HG02981 (cell line): ENCODE measurements at regions not wholly inside any gene's neighbourhood (a gene's known extent, or its start where the extent isn't known, plus 50 kb on each side); places are given as distances from the start of the nearest gene placed in this dataset.

ENCODE experiments used
- ATAC-seq: cut with Tn5 transposase; IDR thresholded peaks from one replicate; pipeline ENCODE4 v1.9.1; 2021; ENCODE audit warnings: mild to moderate bottlenecking, moderate library complexity; ENCODE audit not compliant: unreplicated experiment

- no peak for ATAC-seq
These were observed 508.3 kb upstream of the PKN2 start for GRCh38 chr1:88175631-88176226.

DNA sequence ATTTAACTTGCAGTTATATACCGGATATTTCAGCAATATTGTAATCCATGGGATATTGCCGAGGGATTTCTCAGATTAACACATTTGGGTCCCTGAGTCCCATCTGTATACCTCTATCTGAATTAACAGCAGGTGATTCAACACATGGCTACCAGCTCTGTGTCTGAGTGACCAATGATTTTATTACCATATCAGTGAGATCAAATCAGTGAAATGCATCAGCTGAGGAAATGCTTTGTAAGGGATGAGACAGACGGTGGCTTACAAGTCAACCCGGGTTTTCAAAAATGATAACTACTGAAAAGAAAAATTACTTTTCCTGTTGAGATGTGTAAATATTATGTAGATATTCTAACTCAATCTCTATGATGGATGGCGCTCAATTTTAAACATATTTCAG, 504.1 kb upstream of the PKN2 start:
- ATAC-seq, result no peak

DNA sequence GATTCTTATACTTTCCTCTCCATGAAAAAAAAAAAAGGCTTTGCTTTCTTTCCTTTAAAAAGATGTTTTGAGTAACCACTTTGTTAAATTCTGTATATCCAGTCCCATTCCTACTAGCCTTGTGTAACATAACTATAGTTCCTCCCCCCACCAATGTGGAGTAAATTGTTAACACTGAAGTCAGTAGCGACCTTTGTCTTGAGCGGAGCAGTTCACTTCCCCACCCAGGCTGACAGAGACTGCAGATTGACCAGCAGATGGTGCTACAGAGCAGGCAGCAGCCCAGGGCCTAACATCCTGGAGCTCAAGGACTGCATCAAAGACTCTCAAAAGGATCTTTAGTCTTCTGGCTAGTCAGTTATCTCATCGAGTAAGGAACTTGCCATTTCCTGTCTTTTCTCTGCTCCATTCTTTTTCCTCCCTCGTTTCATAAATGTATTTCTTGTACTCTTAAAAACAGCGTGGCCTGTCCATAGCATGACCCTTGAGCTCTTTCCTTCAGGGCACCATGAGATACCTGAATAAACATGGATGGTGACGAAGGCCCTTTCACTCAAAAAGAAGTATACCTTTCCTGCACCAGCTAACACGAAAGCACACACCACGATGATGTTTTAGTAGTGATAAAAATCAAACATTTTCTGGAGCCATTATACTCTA, 503.5 kb upstream of the PKN2 start:
- ATAC-seq, result peak; percentile 98

- ATAC-seq, result no peak
These were observed 497.2 kb upstream of the PKN2 start for GRCh38 chr1:88186911-88187310.

DNA sequence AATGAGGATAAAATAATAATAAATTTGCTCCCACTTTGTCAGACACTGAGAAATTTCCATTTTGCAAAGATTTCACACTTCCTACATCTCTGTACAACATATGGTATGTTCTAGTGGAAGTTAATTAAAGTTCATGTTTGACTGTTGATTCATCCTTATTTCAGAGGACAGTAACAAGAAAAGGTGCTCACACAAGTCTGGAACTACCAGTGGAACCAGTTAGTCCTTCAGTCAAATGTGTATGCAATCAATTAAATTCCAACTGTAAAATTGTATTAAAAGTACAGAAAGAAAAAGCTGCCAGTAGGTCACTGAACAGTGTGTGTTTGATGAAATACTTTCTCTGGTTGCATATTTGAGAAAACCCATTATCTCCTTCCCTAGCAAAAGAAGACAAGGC, 496.0 kb upstream of the PKN2 start:
- no peak for ATAC-seq

DNA sequence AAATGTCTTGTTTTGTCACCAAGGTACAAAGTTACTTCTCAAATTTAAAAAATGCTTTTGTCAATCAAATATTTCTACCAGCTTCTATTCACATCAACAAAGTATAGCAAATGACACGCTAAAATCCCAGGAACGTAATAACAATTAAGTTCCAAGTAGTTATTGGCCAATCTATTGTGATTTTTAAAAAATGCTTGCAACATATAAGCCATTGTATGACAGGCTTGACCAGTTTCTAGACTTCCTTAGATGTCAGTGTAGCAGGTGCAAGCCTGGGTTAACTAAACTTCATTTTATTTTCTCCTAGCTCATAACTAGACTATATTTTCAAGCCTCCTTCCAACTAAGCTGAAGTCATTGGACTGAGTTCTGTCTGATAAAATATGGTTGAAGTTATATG, 494.5 kb upstream of the PKN2 start:
- ATAC-seq, result no peak

DNA sequence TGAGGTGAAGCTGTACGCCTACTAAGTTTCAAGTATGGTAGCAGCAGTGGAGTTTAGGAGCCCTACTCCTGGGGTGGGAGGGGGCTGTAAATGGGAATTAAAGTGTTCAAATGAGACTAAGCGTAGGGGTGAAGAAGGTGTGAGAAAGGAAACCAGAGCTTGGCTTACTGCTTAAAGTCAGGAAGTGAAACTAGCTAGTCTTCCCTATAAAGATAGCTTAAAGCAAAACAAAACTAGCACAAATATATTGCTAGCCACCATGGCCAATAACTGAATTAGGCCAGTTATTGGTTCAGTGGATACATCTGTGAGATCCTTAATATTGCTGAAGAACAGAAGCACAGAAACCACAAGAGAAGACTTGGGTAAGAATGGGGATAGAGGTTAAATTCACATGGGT, 492.2 kb upstream of the PKN2 start:
- ATAC-seq, result peak; percentile 87

DNA sequence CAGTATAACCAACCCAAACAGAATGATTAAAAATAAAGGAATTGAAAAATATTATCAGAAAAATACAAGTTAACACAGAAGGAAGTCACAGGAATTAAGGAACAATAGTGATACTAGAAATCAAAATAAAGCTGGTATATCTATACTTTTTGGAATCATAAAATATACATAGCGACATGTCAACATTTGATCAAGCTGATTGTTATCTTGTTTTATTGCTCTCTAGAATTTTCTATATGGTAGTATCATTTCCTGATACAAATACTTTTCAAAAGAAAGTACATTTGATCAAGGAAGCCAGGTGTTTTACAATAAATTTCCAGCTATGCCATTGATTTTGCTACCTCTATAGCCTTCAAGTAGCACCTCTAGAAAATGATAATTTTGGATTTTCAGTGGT, 489.5 kb upstream of the PKN2 start:
- ATAC-seq, result no peak

GRCh38 chr1:88200545-88200944, 483.5 kb upstream of the PKN2 start:
- ATAC-seq, result no peak

DNA sequence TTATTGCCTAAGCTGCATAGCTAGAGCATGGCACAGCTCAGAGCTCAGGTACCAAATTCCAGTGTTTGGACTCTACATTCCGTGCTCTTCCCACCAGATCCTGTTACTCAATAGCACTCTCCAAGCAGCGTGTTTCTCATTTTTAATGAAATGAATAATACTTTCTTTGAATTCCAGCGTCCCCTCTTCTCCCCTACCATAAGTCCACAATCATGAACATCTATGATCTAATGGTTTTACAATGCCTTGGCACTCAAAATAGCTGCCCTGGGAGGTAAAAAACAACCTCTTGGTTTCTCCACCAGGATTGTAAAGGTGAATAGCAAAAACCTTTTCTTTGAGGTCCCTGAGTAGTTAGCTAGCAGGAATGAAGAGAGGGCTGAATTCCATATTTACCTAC, 480.0 kb upstream of the PKN2 start:
- ATAC-seq, result no peak

DNA sequence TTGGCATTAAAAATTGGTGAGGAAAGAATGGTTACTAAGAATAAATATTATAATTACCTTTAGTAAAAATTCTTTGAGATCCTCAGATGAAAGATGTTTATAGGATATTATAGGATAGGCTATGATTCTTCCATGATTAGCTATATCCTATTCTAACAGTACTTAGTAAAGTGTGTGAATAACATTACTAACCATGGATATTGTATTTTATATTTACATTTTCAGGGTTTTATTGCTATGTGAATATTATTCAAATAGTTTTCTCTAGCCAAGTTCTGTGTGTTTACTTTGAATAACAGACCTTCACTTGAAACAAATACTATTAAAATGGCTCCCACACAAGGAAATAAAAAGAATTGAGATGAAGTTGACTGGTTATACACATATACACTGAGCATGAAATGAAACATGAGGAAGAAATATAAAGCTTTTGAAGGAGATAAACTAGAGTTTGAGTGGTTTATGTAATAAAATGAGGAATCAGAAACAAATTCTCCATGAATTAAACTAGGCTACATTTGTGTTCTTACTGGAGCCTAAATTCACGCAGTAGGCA, 479.4 kb upstream of the PKN2 start:
- ATAC-seq, result no peak

DNA sequence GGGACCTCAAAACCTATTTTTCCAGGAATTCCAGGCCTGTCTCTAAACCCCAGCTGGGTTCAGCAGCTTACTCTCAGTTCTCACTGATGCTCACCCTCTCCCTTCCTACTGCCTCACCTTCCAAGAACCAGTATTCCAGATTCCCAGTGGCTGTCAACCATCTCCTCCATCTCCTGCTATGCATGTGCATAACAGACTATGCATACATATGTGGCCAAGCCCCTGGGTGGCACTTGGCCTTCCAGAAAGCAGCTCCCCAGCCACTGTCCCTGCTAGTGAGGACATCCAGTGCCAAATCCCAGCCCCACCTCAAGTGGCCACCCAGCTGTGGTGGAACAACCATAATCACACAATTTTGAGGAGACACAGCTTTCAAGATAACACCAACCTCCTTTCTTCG, 475.7 kb upstream of the PKN2 start:
- no peak for ATAC-seq

DNA sequence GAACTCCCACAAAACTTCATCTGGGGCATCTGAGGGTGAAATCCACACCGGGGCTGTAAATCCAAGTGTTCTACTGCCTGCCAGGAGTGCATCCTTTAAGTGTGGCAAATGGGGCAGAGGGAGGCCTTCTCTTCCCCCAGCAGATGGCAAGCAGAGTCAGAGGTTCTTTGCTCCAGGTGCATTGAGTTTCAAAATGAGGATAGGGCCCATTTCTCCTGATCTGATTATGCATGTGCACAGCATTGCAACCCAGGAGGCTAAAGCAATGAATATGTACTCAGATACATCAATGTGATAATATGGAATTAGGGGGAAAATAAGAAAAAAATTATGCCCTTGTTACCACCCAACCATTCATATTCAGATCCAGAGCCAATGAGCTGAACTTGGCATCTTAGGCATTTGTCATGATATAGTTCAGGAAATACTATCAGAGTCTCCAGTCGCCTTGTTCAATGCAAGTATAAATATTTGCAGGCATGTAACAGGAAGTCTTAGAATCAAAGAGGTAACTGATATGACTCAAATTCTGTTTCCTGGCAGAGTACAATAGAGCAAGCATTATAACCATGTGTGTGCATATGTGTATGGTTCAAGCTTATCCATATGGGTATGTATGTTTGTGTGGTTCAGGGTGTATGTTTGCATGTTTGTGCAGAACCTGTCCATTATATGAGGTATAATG, 473.8 kb upstream of the PKN2 start:
- no peak for ATAC-seq

GRCh38 chr1:88216441-88216840, 467.6 kb upstream of the PKN2 start:
- ATAC-seq, result no peak

GRCh38 chr1:88217386-88217785, 466.7 kb upstream of the PKN2 start:
- ATAC-seq, result no peak

GRCh38 chr1:88219521-88219920, 464.6 kb upstream of the PKN2 start:
- no peak for ATAC-seq

GRCh38 chr1:88221411-88221810, 462.7 kb upstream of the PKN2 start:
- ATAC-seq, result no peak

GRCh38 chr1:88224906-88225305, 459.2 kb upstream of the PKN2 start:
- ATAC-seq, result no peak

DNA sequence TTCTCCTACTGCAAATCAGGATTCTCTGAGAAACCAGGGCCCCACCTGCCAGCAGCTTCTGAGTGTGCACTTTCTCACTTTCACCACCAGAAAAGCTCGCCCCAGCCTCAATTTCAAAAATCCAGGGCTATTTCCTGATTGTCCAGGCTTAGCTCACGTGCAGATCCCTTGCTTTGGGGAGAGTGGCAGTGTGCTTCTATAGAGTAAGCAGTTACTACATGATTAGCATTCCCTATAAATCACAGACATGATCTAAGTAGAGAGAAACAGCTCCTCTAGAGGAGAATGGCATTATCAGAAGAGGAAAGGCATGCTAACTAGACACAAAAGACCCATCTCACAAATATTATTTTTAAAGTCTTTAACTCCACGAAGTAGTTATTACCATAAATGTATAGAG, 456.0 kb upstream of the PKN2 start:
- no peak for ATAC-seq

DNA sequence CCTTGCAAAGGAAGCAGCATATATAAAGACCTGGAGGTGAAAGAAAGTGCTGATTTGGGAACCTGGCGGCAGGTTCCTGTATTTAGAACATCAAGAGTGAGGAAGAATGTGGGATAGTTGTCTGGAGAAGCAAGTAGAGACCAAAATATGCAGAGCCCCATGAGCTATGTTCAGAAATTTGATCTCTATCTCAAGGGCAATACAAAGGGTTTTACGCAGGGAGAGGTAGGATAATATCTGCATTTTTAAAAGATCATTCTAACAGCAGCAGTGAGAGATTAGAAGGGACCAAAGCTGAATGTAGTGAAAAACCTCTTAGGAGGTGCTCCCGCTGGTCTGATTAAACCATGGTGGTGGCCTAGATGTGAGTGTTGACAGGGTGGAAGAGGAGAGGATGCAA, 453.9 kb upstream of the PKN2 start:
- ATAC-seq, result no peak

GRCh38 chr1:88237058-88237457, 447.0 kb upstream of the PKN2 start:
- ATAC-seq, result no peak

DNA sequence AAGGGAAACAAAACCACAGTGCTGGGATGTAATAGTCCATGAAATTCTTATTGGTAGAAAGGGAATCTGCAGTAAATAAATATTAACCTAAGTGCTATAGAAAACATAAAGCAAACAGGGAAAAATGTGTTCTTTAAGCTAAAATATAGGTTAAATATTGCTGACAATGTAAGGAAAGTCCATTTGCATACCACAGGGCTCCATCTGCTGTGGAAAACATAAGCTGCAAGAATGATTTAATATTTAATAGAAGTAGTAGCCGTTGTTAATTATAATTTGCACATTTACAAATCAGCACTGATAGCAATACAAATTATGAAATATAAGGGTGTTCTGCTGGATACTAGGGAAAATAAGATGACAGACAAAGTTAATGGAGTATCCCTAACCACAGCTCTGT, 444.9 kb upstream of the PKN2 start:
- no peak for ATAC-seq
